Activated CD4-positive, alpha-beta memory T cell treated with anti-CD3 and anti-CD28 coated beads for 36 hours (primary cell): ENCODE measurements at regions not wholly inside any gene's neighbourhood (a gene's known extent, or its start where the extent isn't known, plus 50 kb on each side); places are given as distances from the start of the nearest gene placed in this dataset.

Experiments used
- CTCF ChIA-PET: fragments of 350-600 bp; sonication (Branson Sonifier 250); formaldehyde crosslinking; loops from one replicate; lab custom pipeline; 2021; ENCODE audit warnings: antibody characterized with exemption, inconsistent platforms; lab: Charles Lee
- POLR2A ChIA-PET: fragments of 350-600 bp; sonication (Branson Sonifier 250); formaldehyde crosslinking; loops from one replicate; lab custom pipeline; 2021; ENCODE audit warnings: antibody characterized with exemption; lab: Charles Lee
- DNase-seq: peaks from one replicate; pipeline ENCODE4 v3.0.0-alpha.2; 2020
- H3K27ac Mint-ChIP-seq: one replicate; pipeline ENCODE4 v1.8.0; 2021; ENCODE audit warnings: mixed read lengths
- H3K27me3 Mint-ChIP-seq: one replicate; pipeline ENCODE4 v1.8.0; 2021; ENCODE audit warnings: mixed read lengths
- H3K36me3 Mint-ChIP-seq: one replicate; pipeline ENCODE4 v1.8.0; 2021; ENCODE audit warnings: mixed read lengths
- H3K4me1 Mint-ChIP-seq: one replicate; pipeline ENCODE4 v1.8.0; 2021; ENCODE audit warnings: low read depth, mixed read lengths
- H3K4me3 Mint-ChIP-seq: one replicate; pipeline ENCODE4 v1.8.0; 2021; ENCODE audit warnings: mild to moderate bottlenecking, mixed read lengths
- H3K9me3 Mint-ChIP-seq: one replicate; pipeline ENCODE4 v1.8.0; 2021; ENCODE audit warnings: mixed read lengths
- intact Hi-C: fragments of 100-400 bp; cut with micrococcal nuclease; formaldehyde crosslinking; loops from one replicate; pipeline ENCODE4 v1.15.1; 2023

DNA sequence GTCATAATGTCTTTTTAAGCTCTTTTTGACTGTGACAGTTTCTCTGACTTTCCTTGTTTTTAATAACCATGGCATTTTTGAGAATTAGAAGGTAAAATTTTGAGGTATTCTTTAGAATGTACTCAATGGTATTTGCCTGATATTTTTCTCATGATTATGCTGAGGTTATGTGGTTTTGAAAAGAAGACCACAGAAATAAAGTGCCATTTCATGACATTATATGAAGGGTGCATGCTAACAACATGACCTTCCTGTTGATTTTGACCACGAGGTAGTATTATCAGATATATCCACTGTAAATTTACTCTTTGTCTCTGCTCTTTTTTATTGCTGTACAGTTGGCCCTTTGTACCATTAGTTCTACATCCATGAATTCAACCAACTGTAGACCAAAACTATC, 1418.5 kb downstream of the PLA2G4A start:
- ChIA-PET CTCF (no interaction called here), POLR2A (no interaction called here)
- Mint-ChIP-seq H3K36me3 (no peaks in the 10 kb centered on the region), H3K4me1 (no peaks in the 10 kb centered on the region), H3K27me3 (no peaks in the 10 kb centered on the region), H3K27ac (no peak overlapping the region), H3K9me3 (peaks cover 3% of the 10 kb centered on the region), H3K4me3 (no peak overlapping the region)
- DNase-seq, result no peak
- intact Hi-C loops, result no loop called here

DNA sequence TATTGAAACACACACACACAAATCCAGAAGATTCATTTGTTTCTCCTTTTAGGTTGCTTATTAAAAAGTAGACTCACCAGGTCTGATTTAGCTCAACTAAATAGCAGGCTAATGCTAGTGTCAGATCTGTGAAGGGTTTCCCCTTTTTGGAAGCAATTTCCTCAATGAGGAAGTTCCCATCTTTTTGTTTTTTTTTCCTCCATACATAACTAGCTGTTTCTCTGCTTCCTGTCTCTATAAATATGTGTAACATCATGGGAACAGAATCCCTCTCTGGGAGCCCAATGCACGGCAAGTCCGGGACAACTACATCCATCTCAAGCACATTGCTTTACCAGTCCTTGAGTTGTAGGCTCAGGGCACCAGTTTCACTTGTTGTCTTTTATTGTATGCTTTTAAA, 1421.1 kb downstream of the PLA2G4A start:
- H3K9me3 Mint-ChIP-seq, result no peaks in the 10 kb centered on the region
- no peak overlapping the region for H3K27ac Mint-ChIP-seq
- intact Hi-C loops, result no loop called here
- DNase-seq, result no peak
- CTCF ChIA-PET, result no interaction called here
- H3K4me1 Mint-ChIP-seq, result no peaks in the 10 kb centered on the region
- H3K4me3 Mint-ChIP-seq, result no peak overlapping the region
- no peaks in the 10 kb centered on the region for H3K36me3 Mint-ChIP-seq
- POLR2A ChIA-PET, result interaction anchor here (0.6 kb wide), 1 partner anchor 751 kb away, joined by 4 read pairs; no protein-coding TSS in a partner anchor
- H3K27me3 Mint-ChIP-seq, result no peaks in the 10 kb centered on the region

- no peak overlapping the region for H3K4me3 Mint-ChIP-seq
- H3K27me3 Mint-ChIP-seq, result no peaks in the 10 kb centered on the region
- ChIA-PET POLR2A (no interaction called here), CTCF (no interaction called here)
- peaks cover under 1% of the 10 kb centered on the region for H3K9me3 Mint-ChIP-seq
- intact Hi-C loops, result no loop called here
- no peak for DNase-seq
- no peaks in the 10 kb centered on the region for H3K36me3 Mint-ChIP-seq
- H3K27ac Mint-ChIP-seq, result no peak overlapping the region
- H3K4me1 Mint-ChIP-seq, result no peaks in the 10 kb centered on the region
Measured at GRCh38 chr1:188251036-188251435, 1422.3 kb downstream of the PLA2G4A start.

- Mint-ChIP-seq H3K27me3 (no peaks in the 10 kb centered on the region), H3K36me3 (peaks cover 2% of the 10 kb centered on the region), H3K9me3 (peaks cover 41% of the 10 kb centered on the region), H3K4me3 (no peak overlapping the region), H3K27ac (no peak overlapping the region), H3K4me1 (no peaks in the 10 kb centered on the region)
- DNase-seq, result no peak
- CTCF ChIA-PET, result no interaction called here
- intact Hi-C loops, result no loop called here
- POLR2A ChIA-PET, result no interaction called here
Measured at GRCh38 chr1:188261849-188262248, 1433.1 kb downstream of the PLA2G4A start.

DNA sequence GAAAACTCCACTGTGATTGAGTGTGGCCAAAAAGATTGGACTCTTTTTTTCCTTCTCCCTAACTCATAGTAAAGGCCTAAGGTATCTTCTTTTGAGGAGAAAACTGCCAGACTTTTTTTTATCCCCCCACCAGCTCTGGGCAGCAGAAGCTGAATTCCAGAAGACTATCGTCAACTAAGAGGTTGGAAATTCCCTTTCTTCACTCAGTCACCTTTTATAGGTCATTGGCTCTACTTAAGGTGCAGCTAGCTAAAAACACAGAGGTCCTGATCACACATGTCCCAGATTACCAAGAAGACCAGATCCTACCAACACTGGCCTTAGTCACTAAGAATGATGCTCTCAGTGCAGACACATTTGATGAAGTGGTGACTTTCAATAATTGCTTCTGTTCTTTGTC, 1441.2 kb downstream of the PLA2G4A start:
- ChIA-PET POLR2A (interaction anchor here (0.6 kb wide), 1 partner anchor 233 kb away, joined by 3 read pairs; no protein-coding TSS in a partner anchor), CTCF (no interaction called here)
- no peaks in the 10 kb centered on the region for H3K36me3 Mint-ChIP-seq
- no peaks in the 10 kb centered on the region for H3K4me1 Mint-ChIP-seq
- intact Hi-C loops, result no loop called here
- no peak overlapping the region for H3K4me3 Mint-ChIP-seq
- DNase-seq, result no peak
- H3K27ac Mint-ChIP-seq, result no peak overlapping the region
- peaks cover 8% of the 10 kb centered on the region for H3K9me3 Mint-ChIP-seq
- no peaks in the 10 kb centered on the region for H3K27me3 Mint-ChIP-seq

DNA sequence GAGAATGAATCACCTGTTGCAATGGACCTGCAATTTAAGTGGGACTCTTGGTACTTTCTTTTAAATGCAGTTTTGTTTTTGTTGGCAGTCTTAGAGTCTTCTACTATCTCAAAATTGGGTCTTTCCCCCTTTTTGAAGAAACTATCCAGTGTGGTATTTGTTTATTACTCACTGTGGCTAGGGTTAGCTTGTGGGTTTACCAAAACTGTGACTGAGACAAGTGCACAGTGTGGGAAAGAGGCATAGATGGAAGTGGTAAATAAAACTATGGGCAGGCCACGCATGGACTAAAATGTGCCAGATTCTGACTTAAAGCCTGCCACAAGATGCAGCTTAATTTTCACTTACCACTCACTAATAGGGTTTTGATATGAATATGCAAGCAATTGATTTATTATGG, 1441.7 kb downstream of the PLA2G4A start:
- Mint-ChIP-seq H3K27me3 (no peaks in the 10 kb centered on the region), H3K4me3 (no peak overlapping the region), H3K27ac (no peak overlapping the region), H3K36me3 (no peaks in the 10 kb centered on the region), H3K4me1 (no peaks in the 10 kb centered on the region), H3K9me3 (peaks cover 8% of the 10 kb centered on the region)
- intact Hi-C loops, result no loop called here
- POLR2A ChIA-PET, result no interaction called here
- CTCF ChIA-PET, result no interaction called here
- DNase-seq, result no peak

DNA sequence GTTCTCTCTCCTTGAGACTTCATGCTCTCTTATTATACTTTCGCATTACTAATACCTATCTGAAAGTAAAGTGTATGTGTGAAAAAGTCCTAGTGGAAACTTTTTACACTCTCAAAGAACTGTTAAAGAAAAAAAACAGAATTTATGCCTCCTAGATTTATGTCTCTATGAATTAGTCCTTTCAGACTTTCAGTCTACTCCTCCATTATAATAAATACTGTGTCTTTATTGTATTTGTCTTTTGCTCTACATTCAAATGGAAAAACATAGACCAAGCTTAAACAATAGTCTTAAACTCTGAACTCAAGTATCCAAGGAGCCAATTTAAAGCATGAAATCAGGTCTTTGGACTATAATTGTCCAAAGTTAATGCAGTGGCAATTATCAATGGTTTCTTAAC, 1449.0 kb downstream of the PLA2G4A start:
- Mint-ChIP-seq H3K4me1 (no peaks in the 10 kb centered on the region), H3K27me3 (no peaks in the 10 kb centered on the region), H3K27ac (no peak overlapping the region), H3K9me3 (peaks cover 2% of the 10 kb centered on the region), H3K4me3 (no peak overlapping the region), H3K36me3 (no peaks in the 10 kb centered on the region)
- POLR2A ChIA-PET, result no interaction called here
- no peak for DNase-seq
- CTCF ChIA-PET, result no interaction called here
- intact Hi-C loops, result no loop called here

DNA sequence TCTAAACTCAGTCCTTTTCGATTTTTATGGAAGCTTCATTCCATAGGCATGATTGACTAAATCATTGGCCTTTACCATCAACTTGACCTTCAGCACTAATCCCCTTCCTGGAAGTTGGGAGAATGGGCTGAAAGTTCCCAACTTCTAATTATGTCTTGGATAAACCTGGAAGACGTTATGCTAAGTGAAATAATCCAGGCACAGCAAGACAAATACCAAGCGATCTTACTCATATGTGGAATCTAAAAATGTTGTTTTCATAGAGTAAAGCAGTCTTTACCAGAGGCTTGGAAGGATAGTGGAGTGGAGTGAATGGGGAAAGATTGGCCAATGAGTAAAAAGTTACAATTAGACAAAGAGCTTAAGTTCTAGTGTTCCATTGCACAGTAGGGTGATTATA, 1453.2 kb downstream of the PLA2G4A start:
- DNase-seq, result no peak
- H3K4me3 Mint-ChIP-seq, result no peak overlapping the region
- H3K9me3 Mint-ChIP-seq, result peaks cover 2% of the 10 kb centered on the region
- no peaks in the 10 kb centered on the region for H3K36me3 Mint-ChIP-seq
- no peak overlapping the region for H3K27ac Mint-ChIP-seq
- intact Hi-C loops, result no loop called here
- ChIA-PET POLR2A (no interaction called here), CTCF (no interaction called here)
- H3K27me3 Mint-ChIP-seq, result no peaks in the 10 kb centered on the region
- H3K4me1 Mint-ChIP-seq, result no peaks in the 10 kb centered on the region

DNA sequence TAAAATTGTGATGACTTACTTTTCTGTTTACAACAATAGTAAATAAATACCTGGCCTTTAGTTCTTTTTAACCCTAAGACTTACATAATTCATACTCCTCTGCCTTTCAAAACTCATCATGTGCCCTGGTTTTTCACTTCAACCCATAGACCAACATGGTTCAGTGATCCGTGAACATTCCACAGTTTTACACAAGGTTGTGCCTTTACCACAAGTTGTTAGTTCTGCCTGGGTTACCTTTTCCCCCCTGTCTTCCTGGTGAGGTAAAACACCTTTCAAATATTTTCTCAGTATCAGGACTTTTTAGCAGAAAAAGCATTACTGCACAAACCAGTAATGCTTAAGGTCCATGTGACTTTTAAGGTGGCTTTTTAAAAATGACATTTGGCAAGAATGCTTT, 1466.4 kb downstream of the PLA2G4A start:
- ChIA-PET POLR2A (no interaction called here), CTCF (no interaction called here)
- DNase-seq, result no peak
- Mint-ChIP-seq H3K27ac (no peak overlapping the region), H3K4me3 (no peak overlapping the region), H3K4me1 (no peaks in the 10 kb centered on the region), H3K27me3 (no peaks in the 10 kb centered on the region), H3K36me3 (no peaks in the 10 kb centered on the region), H3K9me3 (peaks cover 9% of the 10 kb centered on the region)
- intact Hi-C loops, result no loop called here

DNA sequence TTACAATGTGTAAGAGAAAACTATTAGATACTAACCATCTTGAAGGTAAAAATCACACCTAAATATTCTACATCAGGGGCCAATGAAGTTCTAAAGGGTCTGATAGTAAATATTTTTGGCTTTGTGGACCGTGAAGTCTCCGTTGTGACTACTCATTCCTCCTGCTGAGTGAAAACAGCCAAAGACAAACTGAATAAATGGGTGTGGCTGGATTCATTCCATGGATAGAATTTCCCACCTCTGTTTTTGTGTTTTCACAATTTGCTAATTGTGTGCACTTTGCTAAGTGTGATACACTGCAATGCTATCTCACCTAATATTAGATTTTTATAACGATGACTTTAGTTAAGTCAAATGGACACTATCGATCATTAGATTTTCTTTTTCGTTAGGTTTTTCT, 1474.0 kb downstream of the PLA2G4A start:
- ChIA-PET CTCF (no interaction called here), POLR2A (no interaction called here)
- DNase-seq, result no peak
- Mint-ChIP-seq H3K27me3 (no peaks in the 10 kb centered on the region), H3K4me1 (no peaks in the 10 kb centered on the region), H3K9me3 (peaks cover 4% of the 10 kb centered on the region), H3K27ac (no peak overlapping the region), H3K36me3 (no peaks in the 10 kb centered on the region), H3K4me3 (no peak overlapping the region)
- intact Hi-C loops, result no loop called here

DNA sequence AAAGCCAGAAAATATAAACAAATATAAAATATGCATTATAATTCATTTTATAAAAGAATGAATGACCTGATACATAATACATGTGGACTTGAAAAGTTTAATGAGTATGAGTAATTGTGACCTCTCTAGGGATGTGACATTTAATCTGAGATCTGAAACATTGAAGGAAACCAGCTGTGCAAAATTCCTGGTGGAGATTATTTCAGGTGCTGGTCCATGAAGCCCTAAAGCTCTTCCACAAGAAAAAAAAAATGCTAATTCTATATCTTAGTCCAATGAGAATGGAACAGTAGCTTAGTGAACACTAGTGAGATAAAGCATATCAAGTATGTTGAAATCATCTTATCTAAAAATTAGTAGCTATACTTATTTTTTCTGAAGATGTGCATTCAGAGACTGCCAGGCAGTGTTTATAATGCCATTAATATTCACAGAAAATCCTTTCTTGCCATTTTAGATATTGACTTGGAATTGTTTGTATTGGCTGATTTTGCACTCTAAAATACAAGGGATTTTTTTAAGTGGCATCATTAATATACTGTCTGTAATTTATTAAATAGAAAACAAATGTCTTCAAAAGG, 1485.9 kb downstream of the PLA2G4A start:
- DNase-seq, result no peak
- ChIA-PET CTCF (no interaction called here), POLR2A (no interaction called here)
- Mint-ChIP-seq H3K27me3 (no peaks in the 10 kb centered on the region), H3K9me3 (peaks cover 5% of the 10 kb centered on the region), H3K27ac (no peak overlapping the region), H3K4me1 (no peaks in the 10 kb centered on the region), H3K4me3 (no peak overlapping the region), H3K36me3 (no peaks in the 10 kb centered on the region)
- intact Hi-C loops, result no loop called here

GRCh38 chr1:188317894-188318293, 1489.1 kb downstream of the PLA2G4A start:
- H3K27me3 Mint-ChIP-seq, result no peaks in the 10 kb centered on the region
- intact Hi-C loops, result no loop called here
- H3K4me3 Mint-ChIP-seq, result no peak overlapping the region
- no peak overlapping the region for H3K27ac Mint-ChIP-seq
- H3K4me1 Mint-ChIP-seq, result no peaks in the 10 kb centered on the region
- POLR2A ChIA-PET, result no interaction called here
- peaks cover 3% of the 10 kb centered on the region for H3K9me3 Mint-ChIP-seq
- H3K36me3 Mint-ChIP-seq, result no peaks in the 10 kb centered on the region
- CTCF ChIA-PET, result no interaction called here
- DNase-seq, result no peak

GRCh38 chr1:188325211-188325610, 1496.5 kb downstream of the PLA2G4A start:
- H3K27ac Mint-ChIP-seq, result no peak overlapping the region
- CTCF ChIA-PET, result no interaction called here

More at GRCh38 chr1:188325211-188325610, 1496.5 kb downstream of the PLA2G4A start:
- Mint-ChIP-seq H3K9me3 (no peaks in the 10 kb centered on the region), H3K4me1 (no peaks in the 10 kb centered on the region), H3K36me3 (no peaks in the 10 kb centered on the region), H3K27me3 (no peaks in the 10 kb centered on the region), H3K4me3 (no peak overlapping the region)
- DNase-seq, result no peak
- POLR2A ChIA-PET, result no interaction called here
- intact Hi-C loops, result no loop called here
